ENCODE measurements at regions not wholly inside any gene's neighbourhood (a gene's known extent, or its start where the extent isn't known, plus 50 kb on each side); places are given as distances from the start of the nearest gene placed in this dataset.

DNA sequence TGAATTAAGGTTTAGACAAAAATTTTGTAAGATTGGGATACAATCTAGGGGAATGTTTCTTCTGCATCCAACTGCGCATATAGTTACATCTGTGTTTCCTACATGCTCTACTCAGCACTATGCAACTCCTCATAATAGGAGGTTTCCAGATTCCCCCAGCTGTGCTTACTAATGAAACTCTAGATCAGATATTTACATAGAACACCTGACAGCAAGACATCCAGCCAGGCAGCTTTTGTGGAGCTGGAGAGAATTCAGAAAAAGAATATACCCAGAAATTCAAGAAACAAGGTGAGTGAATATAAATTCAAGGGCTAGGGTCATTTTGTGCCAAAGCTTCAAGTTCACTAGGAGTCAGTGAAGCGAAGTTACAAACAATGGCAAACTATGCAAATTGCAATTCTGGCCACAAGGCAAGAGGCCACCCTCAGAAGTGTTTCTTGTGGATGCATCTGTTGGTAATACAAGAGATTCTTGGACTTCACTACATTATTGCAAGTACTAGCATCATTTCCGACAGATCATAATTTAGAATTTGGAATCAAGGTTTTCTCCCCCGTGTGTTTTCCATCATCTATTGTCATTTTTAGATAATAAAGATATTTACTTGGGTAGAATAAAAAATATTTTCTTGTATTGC, 341.2 kb upstream of the NAV3 start:
- H3K27me3 ChIP-seq (ENCODE audit: insufficient read depth, low read length), result no peaks in the 10 kb centered on the region
- peaks cover 24% of the 10 kb centered on the region for H3K4me1 ChIP-seq (ENCODE audit: insufficient read depth, low read length)
- no peaks in the 10 kb centered on the region for H3K36me3 ChIP-seq (ENCODE audit: insufficient read depth, low read length)
- H3K9me3 ChIP-seq (ENCODE audit: low read length), result peaks cover 3% of the 10 kb centered on the region
- no peak overlapping the region for H3K4me3 ChIP-seq (ENCODE audit: low read length)
- H2AFZ ChIP-seq (ENCODE audit: low read depth, low read length), result no peak overlapping the region

GRCh38 chr12:77488041-77488620, 342.6 kb upstream of the NAV3 start:
- H3K27me3 ChIP-seq (ENCODE audit: insufficient read depth, low read length), result no peaks in the 10 kb centered on the region
- H3K4me3 ChIP-seq (ENCODE audit: low read length), result no peak overlapping the region
- peaks cover 24% of the 10 kb centered on the region for H3K4me1 ChIP-seq (ENCODE audit: insufficient read depth, low read length)
- no peaks in the 10 kb centered on the region for H3K36me3 ChIP-seq (ENCODE audit: insufficient read depth, low read length)
- H3K9me3 ChIP-seq (ENCODE audit: low read length), result peaks cover 3% of the 10 kb centered on the region
- H2AFZ ChIP-seq (ENCODE audit: low read depth, low read length), result no peak overlapping the region

GRCh38 chr12:77486872-77487271, 343.8 kb upstream of the NAV3 start:
- no peaks in the 10 kb centered on the region for H3K27me3 ChIP-seq (ENCODE audit: insufficient read depth, low read length)
- H2AFZ ChIP-seq (ENCODE audit: low read depth, low read length), result no peak overlapping the region
- H3K36me3 ChIP-seq (ENCODE audit: insufficient read depth, low read length), result no peaks in the 10 kb centered on the region
- no peak overlapping the region for H3K4me3 ChIP-seq (ENCODE audit: low read length)
- H3K4me1 ChIP-seq (ENCODE audit: insufficient read depth, low read length), result peaks cover 24% of the 10 kb centered on the region
- peaks cover 3% of the 10 kb centered on the region for H3K9me3 ChIP-seq (ENCODE audit: low read length)

DNA sequence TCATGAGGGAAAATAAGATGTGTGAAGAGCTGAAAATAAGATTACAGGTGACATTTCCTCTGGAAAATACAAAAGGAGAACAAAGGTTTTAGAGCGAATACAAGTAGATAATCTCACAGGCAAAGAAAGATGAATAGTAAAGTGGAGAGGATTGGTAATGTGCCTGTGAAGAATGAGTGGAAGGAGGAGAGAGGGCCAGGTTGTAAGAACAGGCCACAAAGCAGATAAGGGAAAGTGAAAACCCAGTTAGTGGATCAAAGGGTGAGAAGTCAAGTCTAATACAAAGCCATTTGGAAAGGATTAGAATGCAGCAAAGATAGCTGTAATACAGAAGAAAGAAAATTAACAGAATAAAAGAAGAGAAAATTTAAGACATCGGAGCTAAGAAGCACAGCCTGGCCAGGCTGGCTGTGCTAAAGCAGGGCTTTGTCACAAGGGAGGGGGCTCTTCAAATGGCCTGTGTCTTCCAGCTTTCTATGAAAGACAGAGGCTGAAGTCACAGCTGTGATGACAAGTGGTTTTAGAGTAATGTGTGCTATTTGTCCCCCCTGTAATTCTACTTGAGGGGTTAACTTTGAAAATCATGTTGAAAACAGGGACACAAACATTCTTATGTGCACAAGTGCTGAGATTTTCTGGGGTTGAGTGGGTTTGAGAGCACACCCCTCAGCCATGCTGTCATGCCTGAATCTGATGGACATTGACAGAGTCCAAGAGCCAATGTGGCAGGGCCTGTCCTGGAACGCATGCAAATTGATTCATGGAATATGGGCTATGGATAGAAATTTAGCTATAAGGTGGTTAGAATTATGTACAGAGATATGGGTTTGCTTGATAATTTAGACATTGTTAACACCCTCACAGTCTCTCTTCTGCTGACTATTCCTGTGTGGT, 344.5 kb upstream of the NAV3 start:
- H3K4me1 ChIP-seq (ENCODE audit: insufficient read depth, low read length), result peaks cover 24% of the 10 kb centered on the region
- H3K27me3 ChIP-seq (ENCODE audit: insufficient read depth, low read length), result no peaks in the 10 kb centered on the region
- no peak overlapping the region for H3K4me3 ChIP-seq (ENCODE audit: low read length)
- no peak overlapping the region for H2AFZ ChIP-seq (ENCODE audit: low read depth, low read length)
- peaks cover 2% of the 10 kb centered on the region for H3K9me3 ChIP-seq (ENCODE audit: low read length)
- no peaks in the 10 kb centered on the region for H3K36me3 ChIP-seq (ENCODE audit: insufficient read depth, low read length)

DNA sequence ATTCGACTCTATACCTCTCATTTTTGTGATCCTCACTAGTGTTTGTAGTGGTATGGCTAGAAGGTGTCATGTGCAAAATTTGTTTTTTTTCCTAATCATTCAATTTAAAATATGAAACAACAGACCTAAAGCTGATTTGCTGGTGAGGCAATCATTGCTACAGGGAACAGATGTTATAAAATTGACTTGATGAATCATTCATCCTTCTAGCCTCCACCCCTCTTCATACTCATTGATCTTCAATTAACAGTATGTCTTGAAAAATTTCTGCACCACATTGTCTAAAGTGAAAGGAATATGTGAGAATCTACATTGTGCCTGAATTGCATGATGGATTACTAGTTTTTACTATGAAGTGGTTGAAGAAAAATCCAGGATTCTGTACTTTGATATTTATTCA, 349.0 kb upstream of the NAV3 start:
- Histone ChIP-seq H3K36me3 (ENCODE audit: insufficient read depth, low read length) (no peaks in the 10 kb centered on the region), H3K4me1 (ENCODE audit: insufficient read depth, low read length) (peaks cover 7% of the 10 kb centered on the region), H3K9me3 (ENCODE audit: low read length) (no peaks in the 10 kb centered on the region), H2AFZ (ENCODE audit: low read depth, low read length) (no peak overlapping the region), H3K27me3 (ENCODE audit: insufficient read depth, low read length) (no peaks in the 10 kb centered on the region), H3K4me3 (ENCODE audit: low read length) (no peak overlapping the region)

- Histone ChIP-seq H3K9me3 (ENCODE audit: low read length) (no peaks in the 10 kb centered on the region), H3K27me3 (ENCODE audit: insufficient read depth, low read length) (no peaks in the 10 kb centered on the region), H3K4me3 (ENCODE audit: low read length) (no peak overlapping the region), H3K4me1 (ENCODE audit: insufficient read depth, low read length) (peaks cover 2% of the 10 kb centered on the region), H3K36me3 (ENCODE audit: insufficient read depth, low read length) (no peaks in the 10 kb centered on the region), H2AFZ (ENCODE audit: low read depth, low read length) (no peak overlapping the region)
Measured at GRCh38 chr12:77477907-77478533, 352.7 kb upstream of the NAV3 start.

DNA sequence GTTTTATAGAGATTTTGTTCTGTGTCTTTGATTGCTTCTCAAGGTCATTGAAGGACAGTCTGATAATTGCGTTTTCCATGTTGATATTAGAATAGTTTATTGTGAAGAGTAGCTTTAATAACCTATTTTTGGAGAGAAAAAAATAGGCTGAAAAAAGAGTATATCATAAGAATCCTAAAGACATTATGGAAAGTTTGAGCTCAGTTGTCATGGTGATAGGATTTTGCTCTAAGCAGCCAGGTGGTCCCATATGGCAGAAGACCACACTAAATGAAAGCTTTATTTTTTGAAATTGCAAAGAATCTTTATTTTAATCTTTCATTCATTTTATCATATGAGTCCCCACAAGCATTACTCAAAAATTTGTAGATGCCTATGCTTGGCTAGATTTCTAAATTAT, 358.9 kb upstream of the NAV3 start:
- no peaks in the 10 kb centered on the region for H3K27me3 ChIP-seq (ENCODE audit: insufficient read depth, low read length)
- H3K4me3 ChIP-seq (ENCODE audit: low read length), result no peak overlapping the region
- H3K9me3 ChIP-seq (ENCODE audit: low read length), result no peaks in the 10 kb centered on the region
- no peaks in the 10 kb centered on the region for H3K36me3 ChIP-seq (ENCODE audit: insufficient read depth, low read length)
- peaks cover 16% of the 10 kb centered on the region for H3K4me1 ChIP-seq (ENCODE audit: insufficient read depth, low read length)
- no peak overlapping the region for H2AFZ ChIP-seq (ENCODE audit: low read depth, low read length)

DNA sequence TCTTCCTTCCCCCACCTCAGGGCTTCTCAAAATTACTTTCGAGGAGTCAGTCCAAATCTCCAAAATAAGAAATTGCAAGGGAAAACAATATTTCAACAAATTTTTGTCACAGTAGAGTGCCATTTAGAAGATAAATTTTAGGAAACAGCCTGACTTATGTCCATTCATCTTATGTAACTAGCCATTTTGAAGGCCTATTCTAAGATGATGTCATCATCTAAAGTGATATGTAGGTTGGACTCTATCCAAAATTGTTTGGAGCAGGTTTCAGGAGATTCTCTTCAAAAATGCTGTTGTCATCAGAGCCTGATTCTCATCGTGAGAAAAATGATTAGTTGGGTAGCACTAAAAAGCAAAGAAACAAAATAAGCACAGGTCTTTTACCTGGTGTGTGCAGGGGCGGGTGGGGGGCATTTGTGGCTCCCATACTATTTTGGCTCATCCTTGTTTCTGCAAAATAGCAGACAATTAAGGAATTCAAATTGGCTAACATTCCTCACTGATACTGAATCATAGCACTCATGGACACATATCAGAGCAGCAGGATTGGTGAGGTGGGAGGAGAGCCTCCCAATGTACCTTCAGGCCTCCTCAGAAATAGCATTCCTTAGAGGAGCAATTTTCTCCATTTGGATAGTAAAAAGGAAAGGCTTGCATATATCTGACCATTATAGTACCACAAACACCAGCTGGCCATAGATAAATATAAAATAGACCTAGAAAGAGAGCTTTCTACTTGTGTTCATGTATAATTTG, 360.9 kb upstream of the NAV3 start:
- H3K27me3 ChIP-seq (ENCODE audit: insufficient read depth, low read length), result no peaks in the 10 kb centered on the region
- H3K36me3 ChIP-seq (ENCODE audit: insufficient read depth, low read length), result no peaks in the 10 kb centered on the region
- no peaks in the 10 kb centered on the region for H3K9me3 ChIP-seq (ENCODE audit: low read length)
- H2AFZ ChIP-seq (ENCODE audit: low read depth, low read length), result no peak overlapping the region
- H3K4me3 ChIP-seq (ENCODE audit: low read length), result no peak overlapping the region
- peaks cover 16% of the 10 kb centered on the region for H3K4me1 ChIP-seq (ENCODE audit: insufficient read depth, low read length)

DNA sequence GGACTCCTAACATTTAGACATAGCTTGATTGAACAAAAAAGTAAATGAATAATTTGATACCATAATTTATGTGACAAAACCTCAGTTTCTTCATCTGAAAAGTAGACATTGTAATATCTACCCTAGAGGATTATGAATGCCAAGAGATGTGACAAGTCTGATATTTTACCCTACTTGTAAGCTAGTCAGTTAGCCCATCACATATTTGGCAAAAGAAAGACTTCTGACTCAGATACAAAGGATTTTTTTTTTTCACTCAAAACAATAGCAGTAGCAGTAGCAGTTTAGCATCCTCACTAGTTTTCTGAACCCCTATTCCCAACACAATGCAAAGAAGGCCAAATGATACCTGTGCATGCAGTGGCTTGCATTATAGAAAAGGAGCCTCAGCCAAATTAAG, 377.3 kb upstream of the E2F7 start:
- Histone ChIP-seq H2AFZ (ENCODE audit: low read depth, low read length) (no peak overlapping the region), H3K36me3 (ENCODE audit: insufficient read depth, low read length) (no peaks in the 10 kb centered on the region), H3K4me1 (ENCODE audit: insufficient read depth, low read length) (no peaks in the 10 kb centered on the region), H3K4me3 (ENCODE audit: low read length) (no peak overlapping the region), H3K27me3 (ENCODE audit: insufficient read depth, low read length) (no peaks in the 10 kb centered on the region), H3K9me3 (ENCODE audit: low read length) (no peaks in the 10 kb centered on the region)

- no peaks in the 10 kb centered on the region for H3K9me3 ChIP-seq (ENCODE audit: low read length)
- no peaks in the 10 kb centered on the region for H3K4me1 ChIP-seq (ENCODE audit: insufficient read depth, low read length)
- H3K27me3 ChIP-seq (ENCODE audit: insufficient read depth, low read length), result no peaks in the 10 kb centered on the region
- H2AFZ ChIP-seq (ENCODE audit: low read depth, low read length), result no peak overlapping the region
- no peaks in the 10 kb centered on the region for H3K36me3 ChIP-seq (ENCODE audit: insufficient read depth, low read length)
- H3K4me3 ChIP-seq (ENCODE audit: low read length), result no peak overlapping the region
Measured at GRCh38 chr12:77439749-77440148, 374.4 kb upstream of the E2F7 start.

GRCh38 chr12:77438644-77439043, 373.3 kb upstream of the E2F7 start:
- H3K27me3 ChIP-seq (ENCODE audit: insufficient read depth, low read length), result no peaks in the 10 kb centered on the region
- H2AFZ ChIP-seq (ENCODE audit: low read depth, low read length), result no peak overlapping the region
- H3K9me3 ChIP-seq (ENCODE audit: low read length), result no peaks in the 10 kb centered on the region
- H3K4me3 ChIP-seq (ENCODE audit: low read length), result no peak overlapping the region
- H3K4me1 ChIP-seq (ENCODE audit: insufficient read depth, low read length), result no peaks in the 10 kb centered on the region
- no peaks in the 10 kb centered on the region for H3K36me3 ChIP-seq (ENCODE audit: insufficient read depth, low read length)

GRCh38 chr12:77437206-77437605, 371.8 kb upstream of the E2F7 start:
- no peaks in the 10 kb centered on the region for H3K9me3 ChIP-seq (ENCODE audit: low read length)
- no peaks in the 10 kb centered on the region for H3K27me3 ChIP-seq (ENCODE audit: insufficient read depth, low read length)
- H3K36me3 ChIP-seq (ENCODE audit: insufficient read depth, low read length), result no peaks in the 10 kb centered on the region
- no peak overlapping the region for H3K4me3 ChIP-seq (ENCODE audit: low read length)
- H2AFZ ChIP-seq (ENCODE audit: low read depth, low read length), result no peak overlapping the region
- no peaks in the 10 kb centered on the region for H3K4me1 ChIP-seq (ENCODE audit: insufficient read depth, low read length)
